HG02840 (cell line): ENCODE measurements at regions not wholly inside any gene's neighbourhood (a gene's known extent, or its start where the extent isn't known, plus 50 kb on each side); places are given as distances from the start of the nearest gene placed in this dataset.
"Not testable (repeated sequence)": the region's sequence is repeated elsewhere in the genome, so short reads cannot be mapped to it uniquely, and the experiment has no call there.

ENCODE experiments used
- ATAC-seq: cut with Tn5 transposase; IDR thresholded peaks from one replicate; pipeline ENCODE4 v1.9.1; 2021; ENCODE audit warnings: mild to moderate bottlenecking, moderate library complexity, moderate number of reproducible peaks; ENCODE audit not compliant: unreplicated experiment, low FRiP score

DNA sequence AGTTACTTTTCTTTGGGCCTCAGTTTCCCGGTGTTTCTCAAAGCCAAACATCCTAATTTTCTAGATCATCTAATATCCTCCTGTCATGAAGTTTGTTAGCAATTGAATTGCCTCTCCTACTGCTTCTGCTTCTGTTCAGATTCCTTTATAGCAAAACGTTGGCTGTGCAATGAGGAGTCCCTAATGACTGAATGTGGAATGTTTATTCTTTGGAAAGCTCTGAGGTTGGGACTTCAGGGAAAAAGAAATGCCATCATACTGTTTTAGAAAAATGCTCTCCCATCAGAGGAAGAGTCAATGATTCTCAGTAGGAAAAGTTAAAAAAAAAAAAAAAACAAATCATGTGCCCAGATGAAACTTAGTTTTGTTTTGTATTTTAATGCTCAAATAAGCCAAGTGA lies 268.7 kb upstream of the PAPPA start:
- no peak for ATAC-seq

DNA sequence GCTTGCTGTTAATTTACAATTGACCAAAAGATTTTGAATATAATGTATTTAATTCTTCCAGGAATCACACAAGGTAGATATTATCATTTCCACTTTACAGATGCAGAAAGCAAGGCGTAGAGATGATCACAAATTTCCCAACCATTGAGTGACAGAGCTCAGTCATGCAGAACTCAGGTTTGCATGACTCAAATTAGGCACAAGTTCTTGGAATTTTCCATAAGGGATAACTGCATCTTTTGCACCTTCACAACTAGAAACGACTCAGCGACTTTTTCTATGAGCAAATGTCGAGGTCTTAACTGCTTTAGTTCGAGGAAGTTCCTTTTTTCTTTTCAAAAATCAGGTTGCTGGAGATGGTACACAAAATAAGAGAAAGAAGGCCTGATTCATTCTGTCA lies 265.5 kb upstream of the PAPPA start:
- no peak for ATAC-seq

DNA sequence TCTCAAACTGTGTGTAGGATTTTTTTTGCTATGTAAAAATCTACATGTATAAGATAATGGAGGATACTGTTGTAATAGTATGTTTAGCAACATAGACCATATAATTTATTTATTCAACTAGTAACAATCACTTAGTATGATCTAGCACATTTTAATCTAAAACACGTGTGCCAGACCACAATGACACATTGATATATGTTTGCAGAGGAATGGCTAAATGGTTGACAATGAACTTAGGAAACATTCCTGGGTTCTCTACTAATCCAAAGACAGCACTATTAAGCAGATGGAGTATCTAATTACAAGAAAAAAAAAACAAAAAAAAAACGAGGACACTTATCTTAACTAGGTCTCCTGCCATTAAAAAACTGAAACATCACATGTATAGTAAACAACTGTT lies 261.7 kb upstream of the PAPPA start:
- ATAC-seq = no peak

DNA sequence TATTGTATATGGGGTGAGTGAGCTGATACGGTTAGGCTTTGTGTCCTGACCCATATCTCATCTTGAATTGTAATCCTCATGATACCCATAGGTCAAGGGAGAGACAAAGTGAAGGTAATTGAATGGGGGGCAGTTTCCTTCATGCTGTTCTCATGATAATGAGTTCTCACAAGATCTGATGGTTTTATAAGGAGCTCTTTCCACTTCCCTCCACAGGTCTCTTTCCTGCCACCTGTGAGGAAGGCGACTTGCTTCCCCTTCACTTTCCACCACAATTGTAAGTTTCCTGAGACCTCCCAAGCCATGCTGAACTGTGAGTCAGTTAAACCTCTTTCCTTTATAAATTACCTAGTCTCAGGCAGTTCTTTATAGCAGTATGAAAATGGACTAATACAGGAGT lies 255.1 kb upstream of the PAPPA start:
- ATAC-seq = not testable (repeated sequence)

DNA sequence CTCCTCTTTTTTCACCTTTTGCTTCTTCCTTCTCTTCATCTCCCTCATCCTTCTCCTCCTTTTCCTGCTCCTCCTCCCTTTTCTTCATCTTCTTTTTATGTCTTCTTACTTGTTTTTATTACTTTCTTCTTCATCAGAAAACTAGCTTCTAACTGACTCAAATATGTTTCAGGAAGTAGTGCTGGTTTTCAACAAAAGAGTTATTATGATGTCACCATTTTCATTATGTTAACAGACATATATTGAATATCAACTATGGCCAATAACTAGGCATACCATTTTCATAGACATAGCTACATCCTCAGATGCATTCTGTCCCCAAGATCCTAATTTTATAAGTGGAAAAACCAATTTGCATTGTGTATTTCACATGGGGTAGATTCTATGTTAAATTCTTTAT lies 252.9 kb upstream of the PAPPA start:
- no peak for ATAC-seq

DNA sequence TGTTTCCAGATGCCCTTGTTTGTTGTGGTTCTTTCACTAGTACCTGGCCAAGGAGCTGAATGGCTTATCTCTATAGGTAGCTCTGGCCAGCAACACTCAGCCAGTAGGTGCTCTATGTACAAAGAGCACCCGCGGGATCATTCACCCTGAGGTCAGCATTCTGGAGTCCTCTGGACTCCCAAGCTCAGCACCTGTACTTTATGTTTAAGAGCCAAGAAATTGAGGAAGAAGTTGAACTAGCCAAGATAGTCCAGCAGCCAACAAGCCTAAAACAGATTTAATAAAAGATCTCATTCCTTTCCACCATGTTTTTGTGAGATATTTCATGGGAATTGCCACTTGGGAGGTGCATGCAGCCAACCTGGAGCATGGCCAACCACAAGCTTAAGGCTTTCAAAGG lies 242.6 kb upstream of the PAPPA start:
- ATAC-seq = no peak

- ATAC-seq = no peak
Observed at GRCh38 chr9:115912086-115912485, 241.5 kb upstream of the PAPPA start.

- no peak for ATAC-seq
Observed at GRCh38 chr9:115913696-115914095, 239.9 kb upstream of the PAPPA start.

- no peak for ATAC-seq
Observed at GRCh38 chr9:115914291-115914690, 239.3 kb upstream of the PAPPA start.

DNA sequence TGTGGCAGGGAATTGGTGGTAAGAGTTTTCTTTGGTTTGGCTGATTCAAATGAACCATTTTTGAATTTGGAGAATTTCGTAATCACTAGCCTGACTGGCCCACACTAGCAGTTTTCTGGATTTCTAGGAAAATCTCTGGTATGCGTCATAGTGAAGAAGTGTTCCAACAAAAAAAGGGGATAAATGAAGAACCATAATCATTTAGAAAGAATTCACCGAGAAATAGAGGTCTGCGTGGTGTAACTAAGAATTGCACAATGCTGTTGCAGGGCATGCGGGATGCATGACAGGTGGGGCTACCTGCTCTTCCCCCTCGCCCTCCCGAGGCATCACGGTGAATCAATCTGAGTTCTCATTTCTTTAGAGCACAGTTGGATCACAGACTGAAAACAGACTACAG lies 232.3 kb upstream of the PAPPA start:
- ATAC-seq = no peak

DNA sequence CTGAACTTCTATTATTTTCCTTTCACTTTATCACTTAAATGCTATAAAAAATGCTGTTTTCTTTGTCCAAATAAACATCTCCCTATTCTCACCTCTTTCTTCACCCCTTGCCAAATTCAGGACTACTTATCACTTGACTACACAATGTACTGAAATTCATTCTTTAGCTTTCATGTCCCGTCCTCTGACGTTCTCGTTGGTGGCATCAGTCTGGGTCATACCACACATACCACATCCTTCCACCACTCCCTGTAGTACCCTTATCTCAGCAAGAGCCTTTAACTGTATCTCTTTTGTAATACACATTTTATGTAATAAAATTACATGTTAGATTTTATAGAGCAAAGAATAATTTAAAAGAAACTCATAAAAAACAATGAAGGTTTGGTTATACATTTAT lies 231.1 kb upstream of the PAPPA start:
- ATAC-seq = no peak

DNA sequence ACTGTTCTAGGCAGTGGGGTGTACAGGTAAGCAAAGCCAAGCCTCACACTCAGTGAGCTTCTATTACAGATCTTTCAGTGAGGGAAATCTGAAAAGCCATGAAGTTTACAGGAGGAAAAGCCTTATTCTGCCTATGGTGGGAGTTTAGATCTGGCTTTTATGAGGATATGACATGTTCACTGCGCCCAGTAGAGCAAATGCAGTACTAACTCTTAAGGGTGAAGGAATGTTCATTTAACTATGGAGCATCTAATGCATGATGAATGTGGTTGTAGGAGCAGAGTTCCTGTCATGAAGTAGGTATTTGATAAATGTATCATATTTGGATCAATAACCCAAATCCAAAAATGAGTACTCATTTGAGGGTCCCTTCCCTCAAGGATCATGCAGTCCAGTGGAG lies 230.2 kb upstream of the PAPPA start:
- no peak for ATAC-seq

DNA sequence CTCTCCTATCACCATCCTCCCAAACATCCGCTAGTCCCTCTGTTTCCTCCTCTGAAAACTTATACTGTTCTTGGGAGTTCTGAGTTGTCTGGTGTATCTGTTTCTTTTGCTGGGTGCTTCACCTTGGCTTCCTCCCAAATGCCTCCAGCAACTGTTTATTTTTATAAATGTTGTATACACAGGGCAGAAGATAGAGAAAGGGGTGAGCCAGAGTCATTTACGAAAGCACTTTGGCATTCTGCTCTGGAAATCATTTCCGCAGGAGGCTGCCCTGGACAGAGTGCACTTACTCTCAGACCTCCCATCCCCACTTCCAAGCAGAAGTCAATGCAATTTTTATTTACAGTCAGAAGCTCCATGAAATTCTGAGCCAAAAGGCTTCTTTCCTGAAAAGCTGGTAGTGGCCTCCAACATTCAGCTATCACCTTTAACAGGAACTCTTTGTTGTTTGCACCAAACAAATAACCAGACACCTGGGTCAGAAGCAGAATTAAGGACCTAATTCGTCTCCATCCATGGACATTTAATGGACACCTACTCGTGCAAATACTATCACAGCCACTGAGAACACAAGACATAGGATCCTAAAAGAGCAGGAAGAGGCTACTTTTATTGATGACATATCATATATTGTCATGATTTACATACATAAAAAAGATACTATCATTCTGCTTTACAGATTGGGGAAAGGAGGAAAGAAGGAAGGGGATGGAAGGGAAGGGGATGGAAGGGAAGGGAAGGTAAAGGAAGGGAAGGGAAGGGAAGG lies 229.5 kb upstream of the PAPPA start:
- ATAC-seq = no peak

DNA sequence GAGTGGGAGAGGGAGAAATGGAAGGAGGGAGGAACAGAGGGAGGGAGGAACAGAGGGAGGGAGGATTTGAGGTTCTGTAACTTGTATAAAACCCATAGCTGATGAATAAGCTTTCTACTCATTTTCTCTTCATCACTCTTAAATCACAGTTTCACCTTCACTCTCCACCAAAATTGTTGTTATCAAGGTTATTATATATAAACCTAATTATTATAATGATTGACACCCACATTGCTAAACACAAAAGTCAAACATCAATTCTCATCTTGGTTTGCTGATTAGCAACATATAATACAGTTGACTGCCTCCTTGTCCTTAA lies 229.0 kb upstream of the PAPPA start:
- no peak for ATAC-seq

GRCh38 chr9:115925424-115925823 lies 228.2 kb upstream of the PAPPA start:
- ATAC-seq = no peak

- ATAC-seq = no peak
Observed at GRCh38 chr9:115930472-115930871, 223.1 kb upstream of the PAPPA start.

DNA sequence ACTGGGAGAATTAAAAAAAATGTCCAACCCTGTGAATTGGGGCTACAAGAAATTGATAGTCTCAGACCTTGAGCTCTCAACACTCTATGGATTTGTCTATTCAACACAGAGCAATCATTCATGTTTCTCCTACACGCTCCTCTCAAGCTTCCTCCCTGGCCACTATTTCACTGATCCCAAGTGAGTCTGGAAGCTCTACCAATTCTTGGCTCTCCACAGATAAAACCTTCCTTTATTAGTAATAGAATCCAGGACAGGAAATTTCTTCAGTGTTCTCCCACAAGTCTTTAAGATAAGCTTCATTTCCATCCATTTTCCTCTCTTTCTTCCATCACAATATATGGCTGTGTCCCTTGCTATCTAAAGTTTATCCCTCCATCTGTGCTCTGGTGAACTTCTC lies 215.1 kb upstream of the PAPPA start:
- ATAC-seq = no peak

- no peak for ATAC-seq
Observed at GRCh38 chr9:115939065-115939765, 214.4 kb upstream of the PAPPA start.

DNA sequence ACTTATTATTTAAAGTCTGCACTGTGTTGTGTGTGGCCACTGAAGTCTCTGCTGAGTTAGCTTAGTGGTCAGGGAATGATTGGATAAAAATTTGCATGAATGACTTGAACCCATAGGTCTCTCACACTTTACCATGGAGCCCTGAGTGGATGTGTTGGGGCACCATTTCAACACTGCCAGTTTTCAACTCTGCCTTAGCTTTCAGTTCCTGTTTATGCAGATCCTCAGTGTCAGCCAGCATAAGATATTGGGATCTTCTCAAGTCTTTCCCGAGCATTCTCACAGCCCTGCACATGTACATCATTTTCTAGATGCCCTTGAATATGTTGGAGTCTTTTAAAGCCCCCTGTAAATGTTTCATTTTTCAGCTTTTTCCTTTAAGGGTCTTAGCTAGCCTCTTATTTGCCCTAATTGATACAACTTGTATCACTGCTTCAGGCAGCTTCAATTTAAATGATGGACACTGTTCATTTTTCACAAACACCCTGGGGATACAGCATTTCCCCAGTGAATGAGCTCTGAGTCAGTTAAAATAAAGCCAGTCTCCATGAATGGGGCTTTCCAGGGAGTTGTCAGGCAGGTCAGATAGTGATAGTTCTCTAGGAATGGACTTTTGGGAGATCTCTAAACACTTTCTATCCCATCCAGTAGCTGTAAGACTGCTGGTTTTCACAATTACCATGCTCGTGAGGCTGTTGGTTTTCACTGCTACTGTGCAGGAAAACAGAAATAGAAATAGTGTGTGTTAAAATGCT lies 211.9 kb upstream of the PAPPA start:
- no peak for ATAC-seq

- ATAC-seq = no peak
Observed at GRCh38 chr9:115943431-115944165, 210.0 kb upstream of the PAPPA start.
